Dermis blood vessel endothelial cell (primary cell): ENCODE measurements at regions not wholly inside any gene's neighbourhood (a gene's known extent, or its start where the extent isn't known, plus 50 kb on each side); places are given as distances from the start of the nearest gene placed in this dataset.

Experiments used
- DNase-seq: peaks from one replicate; pipeline ENCODE4 v3.0.0; 2010

DNA sequence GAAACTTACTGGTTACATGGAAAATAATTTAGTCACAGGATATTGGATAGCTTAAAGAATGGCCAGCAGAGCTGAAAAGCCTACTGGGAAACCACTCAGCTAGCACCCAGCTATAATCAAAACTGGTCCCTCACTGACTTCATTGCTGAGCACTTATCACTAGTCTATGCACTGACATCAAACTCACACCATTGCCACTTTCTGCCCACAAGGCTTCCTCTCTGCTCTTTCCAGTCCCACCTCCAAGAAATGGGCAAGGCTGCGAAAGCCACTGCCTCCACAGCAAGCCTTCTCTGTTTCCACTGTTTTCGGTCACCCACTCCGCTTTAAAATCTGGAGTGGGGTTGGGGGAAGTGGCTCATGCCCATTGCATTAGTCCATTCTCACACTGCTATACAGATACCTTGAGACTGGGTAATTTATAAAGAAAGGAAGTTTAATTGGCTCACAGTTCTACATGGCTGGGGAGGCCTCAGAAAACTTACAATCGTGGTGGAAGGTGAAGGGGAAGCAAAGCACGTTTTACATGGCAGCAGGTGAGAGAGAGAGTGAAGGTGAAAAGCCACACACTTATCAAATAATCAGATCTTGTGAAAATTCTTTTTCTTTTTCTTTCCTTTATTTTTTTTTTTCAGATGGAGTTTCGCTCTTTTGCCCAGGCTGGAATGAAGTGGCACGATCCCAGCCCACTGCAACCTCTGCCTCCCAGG lies 77.0 kb upstream of the CERS6 start:
- no peak for DNase-seq

DNA sequence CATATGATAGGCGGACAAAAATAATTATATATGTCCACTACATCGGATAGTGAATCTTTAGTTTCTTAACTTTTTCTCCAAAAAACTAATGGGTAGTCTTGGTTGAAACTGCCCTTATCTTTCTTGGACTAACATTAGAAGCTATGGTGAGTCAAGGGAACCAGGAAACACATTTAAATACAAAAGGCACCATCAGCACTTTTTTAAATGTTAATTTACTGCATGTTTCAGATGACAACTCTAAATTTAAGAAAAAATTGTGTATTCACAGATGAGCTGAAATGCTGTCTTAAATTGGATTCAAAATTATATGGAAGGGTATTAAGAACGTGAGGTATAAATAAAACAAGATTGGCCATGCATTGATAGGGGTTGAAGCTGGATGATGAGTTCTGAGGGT lies 75.6 kb upstream of the CERS6 start:
- DNase-seq, result no peak

- DNase-seq, result no peak
Measured at GRCh38 chr2:168392024-168392423, 64.0 kb upstream of the CERS6 start.

- no peak for DNase-seq
Measured at GRCh38 chr2:168392797-168393196, 63.3 kb upstream of the CERS6 start.

DNA sequence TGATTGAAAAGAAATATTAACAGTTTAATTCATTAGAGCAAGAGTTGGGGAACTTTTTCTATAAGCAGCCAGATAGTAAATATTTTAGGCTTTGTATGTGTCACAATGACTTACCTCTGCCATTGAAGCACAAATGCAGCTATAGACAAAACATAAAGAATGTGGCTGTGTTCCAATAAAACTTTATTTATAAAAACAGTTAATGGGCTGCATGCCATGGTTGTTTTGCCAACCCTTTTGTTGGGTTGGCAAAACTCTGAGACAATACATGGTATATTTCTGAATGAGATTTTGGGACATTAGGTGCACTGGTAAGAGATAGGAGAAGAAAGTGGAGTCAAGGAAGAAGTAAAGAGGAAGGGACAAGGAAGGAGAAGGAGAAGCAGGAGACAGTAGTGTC lies 61.8 kb upstream of the CERS6 start:
- DNase-seq, result no peak

- DNase-seq, result no peak
Measured at GRCh38 chr2:168396131-168396530, 59.9 kb upstream of the CERS6 start.

DNA sequence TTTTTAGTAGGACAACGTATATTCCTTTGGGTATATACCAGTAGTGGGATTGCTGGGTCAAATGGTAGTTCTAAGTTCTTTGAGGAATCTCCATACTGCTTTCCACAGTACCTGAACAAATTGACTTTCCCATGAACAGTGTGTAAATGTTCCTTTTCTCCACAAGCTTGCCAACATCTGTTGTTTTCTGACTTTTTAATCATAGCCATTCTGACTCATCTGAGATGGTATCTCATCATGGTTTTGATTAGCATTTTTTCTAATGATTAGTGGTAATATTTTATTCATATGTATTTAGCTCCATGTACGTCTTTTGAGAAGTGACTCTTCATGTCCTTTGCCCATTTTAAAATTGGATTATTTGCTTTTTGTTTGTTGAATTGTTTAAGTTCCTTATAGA lies 58.4 kb upstream of the CERS6 start:
- DNase-seq, result peak; percentile 4

DNA sequence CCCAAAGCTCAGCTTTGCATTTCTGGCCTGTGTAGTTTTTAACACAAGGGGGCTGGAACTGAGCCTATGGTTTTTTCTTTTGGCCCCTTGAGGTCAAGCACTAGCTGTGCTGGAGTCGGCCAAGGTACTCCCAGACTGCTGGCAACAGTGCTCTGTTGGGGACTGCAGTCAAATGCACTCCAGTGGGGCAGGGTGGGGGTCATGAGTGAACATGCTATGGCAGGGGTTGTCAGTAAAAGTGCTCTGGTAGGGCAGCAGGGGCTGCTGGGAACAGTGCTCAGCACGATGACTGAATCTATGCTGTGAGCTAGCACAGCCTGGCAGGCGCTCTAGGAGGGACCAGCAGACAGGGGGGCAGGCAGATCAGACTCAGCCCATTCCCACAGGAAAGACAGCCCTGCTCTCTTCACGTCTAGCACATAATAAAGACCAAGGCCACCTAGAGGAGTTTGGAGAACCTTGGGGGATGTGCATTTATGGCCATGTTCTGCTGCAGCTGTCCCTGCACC lies 55.0 kb upstream of the CERS6 start:
- no peak for DNase-seq

DNA sequence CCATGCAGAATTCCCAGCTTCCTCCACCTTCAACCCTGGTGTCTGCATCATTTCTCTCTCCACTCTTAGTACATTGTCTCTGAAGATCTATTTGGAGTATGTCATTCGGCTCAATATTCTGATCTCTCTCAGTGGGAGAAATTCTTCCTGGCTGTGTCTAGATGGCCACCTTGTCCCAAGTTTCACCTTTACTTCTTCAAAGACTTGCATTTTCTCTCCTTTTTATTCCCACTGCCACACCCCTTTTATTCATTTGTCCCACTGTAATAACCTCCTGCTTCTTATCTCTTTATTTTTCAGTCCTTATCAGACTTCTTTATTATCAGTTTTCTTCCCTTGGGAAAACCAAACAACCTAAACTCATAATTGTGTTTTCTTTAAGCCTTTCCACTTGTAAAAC lies 54.3 kb upstream of the CERS6 start:
- no peak for DNase-seq

GRCh38 chr2:168402531-168402930 lies 53.5 kb upstream of the CERS6 start:
- no peak for DNase-seq

GRCh38 chr2:168403736-168404135 lies 52.3 kb upstream of the CERS6 start:
- DNase-seq, result no peak

DNA sequence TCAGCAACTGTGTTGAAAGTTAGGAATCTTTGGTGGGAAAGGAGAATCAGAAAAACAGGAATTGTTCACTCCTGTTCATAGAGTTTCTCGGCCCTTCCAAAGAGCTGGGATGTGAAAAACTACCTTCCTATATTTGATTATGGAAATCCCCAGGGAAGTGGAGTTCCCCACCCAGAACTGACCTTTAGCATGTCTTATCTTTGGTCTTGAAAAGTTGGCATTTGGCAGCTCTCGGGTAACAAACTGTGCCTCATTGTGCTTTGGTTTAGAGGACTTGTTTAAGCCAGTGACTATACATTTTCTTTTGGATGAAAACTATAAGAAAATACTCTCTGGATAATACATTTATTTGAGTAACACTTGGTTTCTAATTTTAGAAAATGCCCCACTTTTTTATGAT lies 51.3 kb upstream of the CERS6 start:
- DNase-seq, result no peak
